Heart left ventricle (tissue), 16 donors: ENCODE measurements at regions not wholly inside any gene's neighbourhood (a gene's known extent, or its start where the extent isn't known, plus 50 kb on each side); places are given as distances from the start of the nearest gene placed in this dataset.

ENCODE experiments used
- ATAC-seq, 4 donors: fragments of 200-7000 bp; cut with Tn5 transposase; one replicate each; pipeline ENCODE4 v1.9.1; 2020 to 2022; ENCODE audit warnings: moderate library complexity in 4 of 4, mild to moderate bottlenecking in 3 of 4, moderate number of reproducible peaks in 1 of 4
- DNase-seq, 5 donors: peaks; one replicate each; pipeline ENCODE4 v3.0.0-alpha.2; 2020
- H3K27ac ChIP-seq, 12 donors: fragments of 200-600 bp; sonication (generic) in 4 of 12; one replicate each; pipeline versions ENCODE4 v1.5.0 to v1.8.0; 2016 to 2022; ENCODE audit warnings: mild to moderate bottlenecking in 2 of 12
- H3K27me3 ChIP-seq, 9 donors: fragments of 200-600 bp; sonication (generic) in 2 of 9; one replicate each; pipeline versions ENCODE4 v1.5.1 to v1.8.0; 2016 to 2022; ENCODE audit warnings: mild to moderate bottlenecking in 3 of 9
- H3K36me3 ChIP-seq, 9 donors: fragments of 200-600 bp; sonication (generic) in 2 of 9; one replicate each; pipeline versions ENCODE4 v1.5.0 to v1.8.0; 2018 to 2022; ENCODE audit warnings: mild to moderate bottlenecking in 2 of 9
- H3K4me1 ChIP-seq, 12 donors: fragments of 200-600 bp; sonication (generic) in 4 of 12; one replicate each; pipeline versions ENCODE4 v1.5.0 to v1.8.0; 2016 to 2022; ENCODE audit warnings: mild to moderate bottlenecking in 3 of 12
- H3K4me3 ChIP-seq, 12 donors: fragments of 200-600 bp; sonication (generic) in 4 of 12; one replicate each; pipeline versions ENCODE4 v1.5.0 to v1.8.0; 2017 to 2022; ENCODE audit warnings: mild to moderate bottlenecking in 9 of 12, moderate library complexity in 4 of 12
- H3K9me3 ChIP-seq, 12 donors: fragments of 200-600 bp; sonication (generic) in 4 of 12; one replicate each; pipeline versions ENCODE4 v1.5.0 to v1.8.0; 2016 to 2022; ENCODE audit warnings: mild to moderate bottlenecking in 1 of 12
- CTCF ChIP-seq, 12 donors: fragments of 200-600 bp; sonication (generic) in 4 of 12; IDR thresholded peaks; one replicate each; pipeline versions ENCODE4 v1.5.0 to v1.8.0; 2018 to 2022; ENCODE audit warnings: antibody characterized with exemption in 12 of 12, mild to moderate bottlenecking in 5 of 12
- POLR2A ChIP-seq, 2 donors: fragments of 450-650 bp; IDR thresholded peaks; one replicate each; pipeline ENCODE4 v1.6.1; 2017; ENCODE audit warnings: antibody characterized with exemption in 2 of 2, mild to moderate bottlenecking in 2 of 2, moderate library complexity in 2 of 2
- WGBS, 4 donors: extraction: QIAGEN DNeasy Blood & Tissue Kit in 2 of 4; methylation state at CpG; one replicate each; pipeline versions ENCODE4 v1.1.5 to v1.1.7; 2013 to 2018; 5-methylcytosine and 5-hydroxymethylcytosine counted together
- intact Hi-C, 10 donors: fragments of 100-400 bp; cut with DNase I; formaldehyde crosslinking; loops; one replicate each; pipeline versions ENCODE4 v1.11.1 to v1.14.2; 2022
- donor health status: ischemic (EF 13 %, LVEDD 7.1; RV severe dilation, severe dysfunction).
- donor health status: healthy with polysubstance abuse.
- donor health status: DM: no; HTN: yes; CAD: no.
- donor health status: DM: no; HTN: no; CAD: no.
- donor health status: ischemic (EF 25% LVEDD 6.9; RV normal size, moderate dysfunction).
- donor health status: ischemic (EF 25% LVEDD 5.7; RV mildly dilated, moderate dysfunction).
- donor health status: healthy.
- donor health status: DM: yes; HTN: yes; CAD: no.
- donor health status: ischemic (EF 35%, LVEDD 5.7; RV mildly dilated, moderate dysfunction).
- donor health status: nonischemic (EF 11% LVEDD 7.7; RV severe dilation, severe dysfunction).
- donor health status: DM: yes; HTN: yes; CAD: no.
- donor health status: PGD.
- donor health status: ischemic (EF 29% LVEDD 5.4; RV normal size, mild dysfunction).
- donor health status: nonischemic (EF 23%, LVEDD 6.1; RV moderate dilation, normal function).

- peaks cover 0 to 3% (median 0%) of the 10 kb centered on the region in 12 donors for H3K9me3 ChIP-seq
- 41 to 51% (median 49%) methylated on average over 1 of the region's 1 CpG for WGBS, 4 donors
- no peaks in the 10 kb centered on the region for H3K4me1 ChIP-seq
- H3K27me3 ChIP-seq: no peaks in the 10 kb centered on the region
- no peaks in the 10 kb centered on the region for H3K36me3 ChIP-seq
- no peak for DNase-seq
- no peak overlapping the region for H3K27ac ChIP-seq
- H3K4me3 ChIP-seq: no peak overlapping the region
- intact Hi-C loops: no loop called here
- TF ChIP-seq CTCF (IDR thresholded peaks at IDR 0.05): no peak
- no peak for TF ChIP-seq POLR2A (IDR thresholded peaks at IDR 0.05)
- ATAC-seq: no peak
These were observed 307.0 kb upstream of the REG3G start for GRCh38 chr2:78718473-78718872.

GRCh38 chr2:78721355-78722033 is 304.0 kb upstream of the REG3G start:
- no peaks in the 10 kb centered on the region for H3K27me3 ChIP-seq
- H3K9me3 ChIP-seq: peaks cover 0 to 3% (median 0%) of the 10 kb centered on the region in 12 donors
- intact Hi-C loops: no loop called here
- H3K4me1 ChIP-seq: no peaks in the 10 kb centered on the region
- TF ChIP-seq CTCF (IDR thresholded peaks at IDR 0.05): no peak
- TF ChIP-seq POLR2A (IDR thresholded peaks at IDR 0.05): no peak
- DNase-seq (no peak), ATAC-seq (no peak)
- WGBS, 4 donors: 79 to 84% (median 81%) methylated on average over 7 of the region's 7 CpGs
- no peak overlapping the region for H3K4me3 ChIP-seq
- no peak overlapping the region for H3K27ac ChIP-seq
- H3K36me3 ChIP-seq: no peaks in the 10 kb centered on the region

- 62 to 75% (median 74%) methylated on average over 3 of the region's 3 CpGs for WGBS, 4 donors
- H3K9me3 ChIP-seq: peaks cover 0 to 9% (median 0%) of the 10 kb centered on the region in 12 donors
- no peak for TF ChIP-seq POLR2A (IDR thresholded peaks at IDR 0.05)
- no peak for TF ChIP-seq CTCF (IDR thresholded peaks at IDR 0.05)
- intact Hi-C loops: no loop called here
- ATAC-seq: no peak
- no peak overlapping the region for H3K4me3 ChIP-seq
- H3K36me3 ChIP-seq: no peaks in the 10 kb centered on the region
- H3K4me1 ChIP-seq: no peaks in the 10 kb centered on the region
- no peak for DNase-seq
- no peaks in the 10 kb centered on the region for H3K27me3 ChIP-seq
- H3K27ac ChIP-seq: no peak overlapping the region
These were observed 291.3 kb upstream of the REG3G start for GRCh38 chr2:78734221-78734620.

GRCh38 chr2:78739282-78739681 is 286.2 kb upstream of the REG3G start:
- intact Hi-C loops: no loop called here

More at GRCh38 chr2:78739282-78739681, 286.2 kb upstream of the REG3G start:
- no peaks in the 10 kb centered on the region for H3K27me3 ChIP-seq
- ATAC-seq (no peak), DNase-seq (no peak)
- no peak for TF ChIP-seq CTCF (IDR thresholded peaks at IDR 0.05)
- TF ChIP-seq POLR2A (IDR thresholded peaks at IDR 0.05): no peak
- H3K9me3 ChIP-seq: peaks cover 0 to 4% (median 0%) of the 10 kb centered on the region in 12 donors
- H3K4me1 ChIP-seq: no peaks in the 10 kb centered on the region
- no peaks in the 10 kb centered on the region for H3K36me3 ChIP-seq
- H3K4me3 ChIP-seq: no peak overlapping the region
- H3K27ac ChIP-seq: no peak overlapping the region
- WGBS, 4 donors: 61 to 71% (median 63%) methylated on average over 1 of the region's 1 CpG
